GM21423 (cell line): ENCODE measurements at regions not wholly inside any gene's neighbourhood (a gene's known extent, or its start where the extent isn't known, plus 50 kb on each side); places are given as distances from the start of the nearest gene placed in this dataset.
"Not testable (repeated sequence)": the region's sequence is repeated elsewhere in the genome, so short reads cannot be mapped to it uniquely, and the experiment has no call there.

Experiments
- ATAC-seq: cut with Tn5 transposase; IDR thresholded peaks from one replicate; pipeline ENCODE4 v1.9.1; 2021; ENCODE audit warnings: mild to moderate bottlenecking, moderate library complexity; ENCODE audit not compliant: unreplicated experiment

DNA sequence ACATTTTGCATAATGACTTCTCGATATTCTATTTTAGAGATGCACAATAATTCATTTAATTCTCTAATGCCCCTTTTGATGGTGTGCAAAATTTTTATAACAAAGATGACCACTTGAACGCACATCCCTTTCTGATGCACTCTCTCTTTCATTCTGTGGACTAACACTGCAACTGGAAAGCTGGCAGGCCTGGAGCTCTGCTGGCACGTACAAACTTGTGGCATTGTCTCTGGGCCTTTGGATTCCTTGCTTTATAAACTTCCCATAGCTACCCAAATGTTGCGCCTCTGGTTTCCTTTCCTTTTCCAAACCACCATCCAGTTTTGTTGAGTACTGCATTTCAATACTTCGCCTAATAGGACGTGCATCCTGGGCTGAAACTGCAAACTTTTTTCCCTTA is 194.5 kb upstream of the CFAP20DC start:
- ATAC-seq, result no peak

DNA sequence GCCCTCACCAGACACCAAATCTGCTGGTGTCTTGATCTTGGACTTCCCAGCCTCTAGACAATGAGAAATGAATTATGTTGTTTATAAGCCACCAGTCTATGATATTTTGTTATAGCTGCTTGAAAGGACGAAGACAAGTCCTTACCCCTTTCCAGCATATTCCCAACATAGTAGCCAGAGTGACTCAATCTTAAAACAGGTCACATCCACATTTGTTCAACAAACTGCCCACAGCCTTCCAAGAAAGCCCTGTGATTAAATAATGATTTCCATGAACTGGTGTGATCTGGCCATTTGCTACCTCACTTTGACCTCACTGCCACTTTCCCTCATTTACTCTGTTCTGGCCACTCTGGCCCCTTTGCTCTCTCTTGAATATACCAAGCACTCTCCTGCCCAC is 193.7 kb upstream of the CFAP20DC start:
- no peak for ATAC-seq

DNA sequence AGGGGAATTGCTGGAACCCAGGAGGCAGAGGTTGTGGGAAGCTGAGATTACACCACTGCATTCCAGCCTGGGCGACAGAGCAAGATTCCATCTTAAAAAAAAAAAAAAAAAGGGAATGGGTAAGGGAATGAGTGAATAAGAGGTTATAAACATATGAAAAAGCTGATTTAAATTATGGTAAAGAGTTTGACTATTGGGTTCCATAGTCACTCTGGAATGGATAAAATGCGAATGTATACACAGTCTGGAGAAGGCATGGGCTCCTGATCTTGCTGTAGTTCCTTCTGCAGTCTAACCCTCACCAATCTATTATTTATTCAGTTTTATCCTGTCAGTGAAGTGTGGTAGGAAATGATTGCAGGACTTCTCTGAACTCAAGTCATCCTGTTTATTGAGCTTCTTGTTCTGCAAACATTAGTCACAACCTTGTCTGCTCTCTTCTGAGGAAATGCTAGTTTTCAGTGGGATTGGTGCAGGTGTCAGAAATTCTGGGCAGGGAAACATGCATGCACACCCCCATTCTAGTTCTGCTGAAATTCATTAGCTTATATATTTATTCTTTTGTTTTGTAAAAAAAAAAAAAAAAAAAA is 190.9 kb upstream of the CFAP20DC start:
- ATAC-seq, result no peak

DNA sequence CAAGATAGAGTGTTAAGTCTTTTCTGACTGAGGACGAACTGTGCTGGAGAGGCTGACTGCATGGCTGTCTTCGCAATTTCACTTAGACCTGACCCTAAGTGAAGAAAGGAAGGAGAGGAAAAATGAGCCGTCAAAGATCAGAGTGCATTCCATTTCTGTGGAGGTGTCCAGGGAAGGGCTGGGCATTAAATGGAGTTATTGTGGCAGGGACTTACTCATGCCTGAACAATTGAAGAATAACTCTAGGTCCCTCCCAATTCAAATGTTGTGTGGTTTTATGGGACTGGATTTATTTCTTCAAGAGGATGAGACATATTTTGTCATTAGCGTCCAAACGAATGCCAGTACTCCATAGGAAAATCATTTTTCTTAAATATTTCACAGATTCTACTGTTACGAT is 187.3 kb upstream of the CFAP20DC start:
- ATAC-seq, result no peak

DNA sequence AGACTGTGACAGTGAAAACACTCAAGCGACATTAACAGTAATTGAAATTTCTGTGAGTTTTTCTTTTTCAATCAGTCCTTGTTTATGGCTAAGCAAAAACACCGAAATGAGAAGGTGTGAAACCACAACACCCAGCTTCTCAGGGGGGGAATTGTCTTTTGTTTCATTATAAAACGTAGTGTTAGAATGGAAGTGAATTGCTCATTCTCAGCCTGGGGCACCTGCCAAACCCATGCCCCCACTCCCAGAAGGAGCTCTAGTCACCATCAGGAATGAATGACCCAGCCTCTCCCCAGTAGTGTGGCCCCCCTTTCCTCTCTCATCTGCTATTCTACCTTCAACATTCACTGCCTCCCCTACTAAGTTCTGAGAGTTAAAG is 185.8 kb upstream of the CFAP20DC start:
- peak; percentile 92 for ATAC-seq

DNA sequence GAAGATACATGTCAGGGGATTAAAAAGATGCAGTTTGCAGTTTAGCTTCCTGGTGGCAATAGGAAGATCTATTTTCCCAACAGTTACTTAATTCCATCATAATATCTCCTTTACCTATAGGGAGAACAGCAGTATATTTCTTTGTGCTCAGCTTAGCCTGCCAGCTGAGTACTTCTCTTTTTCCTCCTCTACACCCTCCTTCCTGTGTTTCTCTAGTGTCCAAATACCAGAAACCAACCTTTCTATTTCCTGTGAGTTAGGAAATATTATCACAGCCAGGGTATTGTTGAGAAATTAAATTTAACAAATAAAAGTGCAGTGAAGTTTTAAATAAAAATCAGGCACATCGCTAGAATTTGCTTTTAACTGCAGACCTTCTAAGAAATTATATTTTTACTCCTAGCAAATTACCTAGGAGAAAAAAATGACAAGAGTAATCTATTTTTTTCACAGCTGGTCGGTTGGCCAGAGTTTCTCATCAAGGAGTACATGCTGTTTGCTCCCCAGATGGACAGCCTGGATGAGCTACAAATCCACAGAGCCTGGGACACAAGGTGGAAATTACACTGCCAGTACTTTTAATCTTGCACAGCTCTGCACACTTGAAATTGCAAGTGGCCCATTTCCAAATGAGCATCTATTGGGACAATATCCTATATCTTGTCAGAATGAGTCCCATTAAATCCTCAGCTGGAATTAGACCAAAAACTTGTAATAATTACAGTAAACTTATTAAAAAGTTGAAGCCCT is 185.2 kb upstream of the CFAP20DC start:
- peak; percentile 18 for ATAC-seq

DNA sequence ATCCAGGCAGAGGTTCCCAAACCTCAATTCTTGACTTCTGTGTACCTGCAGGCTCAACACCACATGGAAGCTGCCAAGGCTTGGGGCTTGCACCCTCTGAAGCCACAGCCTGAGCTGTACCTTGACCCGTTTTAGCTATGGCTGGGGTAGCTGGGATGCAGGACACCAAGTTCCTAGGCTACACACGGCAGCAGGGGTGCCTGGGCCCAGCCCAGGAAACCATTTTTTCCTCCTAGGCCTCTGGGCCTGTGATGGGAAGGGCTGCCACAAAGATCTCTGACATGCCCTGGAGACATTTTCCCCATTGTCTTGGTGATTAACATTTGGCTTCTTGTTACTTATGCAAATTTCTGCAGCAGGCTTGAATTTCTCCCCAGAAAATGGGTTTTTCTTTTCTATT is 180.6 kb upstream of the CFAP20DC start:
- not testable (repeated sequence) for ATAC-seq

DNA sequence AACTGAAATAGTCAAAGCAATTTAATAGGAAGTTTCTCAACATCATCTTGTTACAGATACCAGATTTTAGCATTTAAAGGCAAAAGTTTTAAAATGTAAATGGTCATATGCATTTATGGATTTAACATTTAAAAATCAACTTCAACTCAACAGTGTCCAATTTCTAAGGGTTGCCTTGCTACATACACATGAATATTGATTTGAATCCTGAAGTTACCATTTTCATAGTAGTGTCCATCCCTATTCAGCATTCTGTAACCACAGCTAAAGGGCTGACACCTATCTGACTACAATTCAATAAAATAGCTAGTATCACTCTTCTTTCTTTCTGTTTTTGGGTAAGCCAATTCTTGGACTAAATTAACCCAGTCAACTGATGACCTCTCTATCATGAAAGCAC is 164.0 kb upstream of the CFAP20DC start:
- ATAC-seq, result no peak

DNA sequence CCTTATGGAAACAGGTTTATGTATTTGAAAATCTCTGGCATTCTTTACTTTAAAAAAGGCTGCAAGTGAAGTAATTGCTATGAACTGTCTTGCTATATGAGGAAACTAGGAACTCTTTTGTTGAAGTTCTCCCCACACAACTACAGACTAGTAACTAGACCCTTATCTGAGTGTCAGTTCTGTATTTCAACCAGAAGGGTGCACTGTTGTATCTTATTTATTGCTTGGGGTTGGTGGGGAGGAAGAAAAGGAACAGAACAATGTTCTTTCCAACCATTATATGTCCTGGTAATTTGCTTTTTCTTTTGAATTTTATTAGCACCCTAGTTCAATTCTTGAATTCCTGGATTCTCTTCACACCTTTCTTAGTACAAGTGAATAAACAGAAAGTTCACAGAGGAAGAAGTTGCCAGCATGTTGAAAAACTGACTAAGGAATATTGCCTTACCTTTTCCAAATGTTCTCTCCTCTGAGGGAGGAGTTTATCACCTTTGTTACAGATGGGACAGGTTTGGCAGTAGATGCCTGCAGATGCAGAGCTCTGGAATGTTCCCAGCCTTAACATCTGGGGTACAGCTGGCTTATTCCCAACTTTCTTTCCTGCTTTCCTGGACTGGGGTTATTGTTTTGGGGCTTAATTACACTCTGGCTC is 162.4 kb upstream of the CFAP20DC start:
- ATAC-seq, result peak; percentile 82

DNA sequence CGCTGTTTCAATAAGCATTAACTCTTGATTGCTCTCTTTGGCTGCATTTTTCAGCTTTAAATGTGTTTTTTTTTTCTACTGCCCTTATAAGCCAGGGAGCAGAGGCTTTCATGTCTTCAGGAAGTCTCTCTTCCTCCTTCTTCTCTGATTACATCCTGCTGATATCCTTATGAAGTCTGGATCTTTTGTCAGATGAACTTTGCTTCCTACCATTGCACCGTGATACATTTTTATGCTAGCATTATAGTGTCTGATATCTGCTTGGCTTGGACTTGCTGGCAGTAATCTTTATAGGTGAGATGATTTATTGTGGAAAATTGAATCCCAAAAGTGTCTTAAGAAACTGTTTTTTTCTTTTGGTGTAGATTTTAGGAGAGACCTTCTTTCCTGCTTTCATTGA is 160.4 kb upstream of the CFAP20DC start:
- ATAC-seq, result no peak

DNA sequence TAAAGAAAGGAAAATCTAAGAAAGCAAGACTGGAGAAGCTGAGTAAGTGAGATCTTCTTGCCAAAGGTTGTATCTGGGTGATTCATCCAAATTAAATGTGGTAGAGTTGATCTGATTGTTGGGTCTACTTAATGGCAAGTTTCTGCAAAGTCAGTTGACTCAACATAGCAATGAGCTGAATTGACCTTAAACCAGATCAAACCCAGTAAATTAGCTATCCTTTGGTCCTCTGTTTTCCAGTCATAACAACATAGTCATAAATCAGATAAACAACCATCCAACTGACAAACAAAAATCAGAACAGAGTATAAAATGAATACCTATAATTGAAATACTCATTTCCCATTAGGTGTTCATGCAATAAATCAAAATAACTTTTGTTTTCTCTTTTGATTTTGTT is 142.6 kb upstream of the CFAP20DC start:
- no peak for ATAC-seq

DNA sequence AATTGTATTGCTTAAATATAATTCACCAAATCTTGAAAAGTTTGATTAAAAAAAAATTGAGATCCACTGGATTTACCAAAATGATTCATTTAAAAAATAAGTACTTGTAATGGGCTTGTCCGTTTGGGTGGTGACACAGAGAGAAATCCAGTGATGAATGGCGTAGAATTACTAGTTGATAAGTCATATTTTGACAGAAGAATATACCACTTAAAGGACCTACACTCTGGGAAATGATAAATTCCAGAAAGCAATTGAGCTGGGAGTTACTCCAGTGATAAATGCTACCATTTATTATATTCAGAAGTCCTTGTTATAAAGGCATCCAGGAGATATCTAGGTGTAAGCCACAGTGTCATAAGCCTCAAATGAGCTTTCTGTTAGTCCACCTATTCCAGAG is 141.8 kb upstream of the CFAP20DC start:
- no peak for ATAC-seq

DNA sequence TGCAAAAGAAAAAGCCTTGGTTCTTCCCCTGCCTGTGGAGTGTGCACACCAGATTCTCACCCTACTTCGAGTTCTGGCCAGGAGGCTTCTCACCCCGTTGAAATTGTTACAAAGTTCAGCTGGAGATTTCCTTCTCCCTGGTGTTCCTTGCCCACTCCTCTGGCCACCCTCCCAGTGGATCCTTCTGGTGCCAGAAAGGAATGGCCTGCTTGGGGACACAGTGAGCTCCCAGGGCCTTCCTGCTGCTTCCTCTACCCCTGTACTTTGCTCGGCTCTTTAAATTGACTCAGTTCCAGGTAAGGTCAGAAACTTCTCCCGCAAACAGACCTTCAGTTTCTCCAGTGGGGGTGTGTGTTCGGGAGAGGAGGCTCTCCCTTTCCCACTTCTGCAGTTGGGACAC is 140.1 kb upstream of the CFAP20DC start:
- no peak for ATAC-seq

DNA sequence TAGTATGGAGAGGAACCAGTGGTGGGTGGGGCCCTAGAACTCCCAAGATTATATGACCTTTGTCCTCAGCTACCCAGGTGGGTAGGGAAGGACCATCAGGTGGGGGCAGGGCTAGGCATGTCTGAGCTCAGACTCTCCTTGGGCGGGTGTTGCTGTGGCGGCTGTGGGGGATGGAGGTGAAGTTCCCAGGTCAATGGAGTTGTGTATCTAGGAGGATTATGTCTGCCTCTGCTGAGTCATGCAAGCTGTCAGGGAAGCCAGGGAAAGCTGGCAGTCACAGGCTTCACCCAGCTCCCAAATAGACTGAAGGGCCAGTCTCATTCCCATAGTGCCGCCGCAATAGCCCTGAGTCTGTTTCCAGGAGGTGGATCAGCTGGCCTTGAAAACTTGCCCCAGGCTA is 139.7 kb upstream of the CFAP20DC start:
- no peak for ATAC-seq

DNA sequence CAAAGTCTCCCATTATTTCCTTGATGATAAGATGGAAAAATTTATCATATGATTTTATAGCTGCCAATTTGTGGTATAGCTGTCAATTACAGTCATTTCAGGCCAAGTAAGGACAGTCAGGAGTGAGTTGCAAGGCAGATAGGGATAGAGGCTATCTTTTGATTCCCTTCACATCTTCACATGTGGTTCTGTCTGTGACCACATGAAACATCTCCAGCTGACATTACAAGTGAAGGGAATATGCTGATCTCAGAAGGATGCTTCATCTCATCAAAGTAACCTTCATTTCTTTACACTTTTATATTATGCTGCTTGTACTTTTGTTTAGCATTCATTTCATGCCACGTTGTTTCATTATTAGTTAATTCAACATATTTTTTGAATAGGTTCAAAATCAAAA is 136.9 kb upstream of the CFAP20DC start:
- ATAC-seq, result no peak

DNA sequence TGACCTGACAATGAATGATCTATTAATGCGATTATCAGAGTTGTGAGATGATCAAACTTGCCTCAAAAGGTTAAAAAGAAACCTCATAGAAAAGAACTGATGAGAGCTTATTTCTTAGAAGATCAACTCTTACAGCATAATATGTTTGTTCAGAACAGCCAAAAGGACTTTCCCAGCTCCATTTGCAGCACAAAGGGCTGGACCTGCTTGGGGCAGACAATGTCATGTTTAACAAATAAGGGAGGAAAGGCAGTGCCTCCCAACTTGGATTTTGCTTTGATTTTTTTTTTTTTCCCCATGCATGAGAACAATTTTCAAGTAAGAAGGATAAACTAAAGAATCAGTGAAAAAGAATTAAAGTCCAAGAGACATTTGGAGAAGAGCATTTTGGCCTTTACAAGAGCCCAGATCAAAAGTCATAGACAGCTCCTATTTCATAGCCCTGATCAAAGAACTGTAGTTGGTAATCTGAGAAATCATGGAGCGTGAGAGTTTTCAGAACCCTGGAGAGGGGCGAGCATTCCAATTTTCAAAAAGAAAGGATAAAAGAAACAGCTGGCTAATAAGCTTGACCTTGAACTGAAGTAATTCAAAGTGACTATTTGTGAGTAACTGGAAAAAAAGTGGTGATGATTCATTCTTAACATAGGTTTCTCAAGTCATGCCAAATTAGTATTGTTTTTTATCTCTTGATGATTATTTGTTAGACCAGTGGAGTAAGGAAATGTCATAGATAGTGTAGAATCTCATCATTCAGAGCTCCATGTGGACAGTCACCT is 136.0 kb upstream of the CFAP20DC start:
- no peak for ATAC-seq

DNA sequence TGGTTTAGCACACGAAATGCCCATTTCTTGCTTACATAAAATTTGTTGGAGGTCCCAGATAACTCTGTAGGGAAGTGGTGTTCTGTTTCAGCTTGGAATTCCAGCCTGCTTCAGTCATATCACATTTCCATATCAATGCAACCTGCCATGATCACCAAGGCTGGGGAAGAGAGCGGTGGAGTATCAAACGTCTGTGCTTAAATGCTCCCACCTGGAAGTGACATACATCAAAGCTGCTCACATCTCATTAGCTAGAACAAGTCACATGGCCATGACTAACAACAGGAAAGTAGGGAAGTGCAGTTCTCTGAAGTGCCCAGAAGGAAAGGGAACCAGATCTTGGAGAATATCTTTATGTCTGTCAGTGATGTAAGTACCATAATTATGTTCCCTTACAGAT is 130.2 kb upstream of the CFAP20DC start:
- no peak for ATAC-seq

DNA sequence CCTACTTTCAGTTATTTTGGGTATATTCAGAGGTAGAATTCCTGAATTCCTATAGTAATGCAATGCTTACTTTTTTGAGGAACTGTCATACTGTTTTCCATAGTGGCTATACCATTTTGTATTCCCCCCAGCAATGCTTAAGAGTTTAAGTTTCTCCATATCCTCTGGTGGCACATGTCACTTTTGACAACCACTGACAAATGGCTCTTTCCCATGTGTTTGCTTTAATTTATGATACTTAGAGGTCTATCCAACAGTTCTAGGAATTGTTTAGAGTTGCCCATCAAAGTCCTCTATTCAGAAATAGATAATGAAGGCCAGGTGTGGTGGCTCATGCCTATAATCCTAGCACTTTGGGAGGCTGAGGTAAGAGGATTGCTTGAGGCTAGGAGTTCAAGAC is 128.9 kb upstream of the CFAP20DC start:
- no peak for ATAC-seq

DNA sequence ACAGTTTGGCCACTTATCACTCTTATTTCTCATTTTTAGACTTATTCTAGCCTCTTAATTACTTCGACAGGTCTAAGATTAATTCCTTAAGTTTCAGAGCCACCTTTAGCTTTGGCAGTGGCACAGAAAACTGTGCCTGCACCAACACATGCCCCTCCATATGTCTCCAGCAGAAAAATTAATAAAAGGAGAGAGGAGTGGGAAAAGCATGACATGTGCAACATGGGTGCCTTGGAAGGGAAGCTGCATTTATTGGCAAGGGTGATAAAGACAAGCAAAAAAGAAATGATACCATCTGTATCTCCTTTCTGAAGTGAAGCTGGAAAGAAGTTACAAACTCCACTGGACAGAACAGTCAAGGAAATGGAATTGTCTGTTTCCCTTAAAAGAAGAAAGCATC is 121.7 kb upstream of the CFAP20DC start:
- ATAC-seq, result no peak

DNA sequence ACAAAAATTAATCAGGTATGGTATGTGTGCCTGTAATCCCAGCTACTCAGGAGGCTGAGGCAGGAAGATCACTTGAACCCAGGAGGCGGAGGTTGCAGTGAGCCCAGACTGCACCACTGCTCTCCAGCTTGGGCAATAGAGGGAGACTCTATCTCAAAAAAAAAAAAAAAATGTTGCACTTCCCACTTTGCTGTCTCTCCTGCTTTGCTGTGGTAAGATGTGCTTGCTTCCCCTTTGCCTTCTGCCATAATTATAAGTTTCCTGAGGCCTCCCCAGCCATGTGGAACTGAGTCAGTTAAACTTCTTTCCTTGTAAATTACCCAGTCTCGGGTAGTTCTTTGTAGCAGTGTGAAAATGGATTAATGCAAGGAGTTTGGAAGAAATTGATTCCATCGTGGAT is 120.3 kb upstream of the CFAP20DC start:
- ATAC-seq, result not testable (repeated sequence)

DNA sequence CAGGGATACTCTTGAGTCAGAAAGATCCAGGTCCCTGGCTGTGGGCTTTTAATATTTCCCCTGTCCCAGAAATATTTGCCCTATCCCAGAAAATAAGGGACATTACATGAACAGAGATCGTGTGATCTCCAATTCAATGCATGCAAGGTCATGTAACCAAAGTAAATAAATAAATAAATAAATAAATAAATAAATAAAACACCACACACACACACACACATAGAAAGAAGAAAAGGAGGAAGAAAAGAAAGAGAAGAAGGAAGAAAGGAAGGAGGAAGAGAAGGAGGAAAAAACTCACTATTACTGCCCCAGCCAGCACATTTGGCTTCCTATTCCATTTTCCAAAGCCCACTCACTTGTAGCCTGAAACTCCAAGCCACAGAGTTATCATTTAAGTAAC is 117.9 kb upstream of the CFAP20DC start:
- ATAC-seq, result no peak

DNA sequence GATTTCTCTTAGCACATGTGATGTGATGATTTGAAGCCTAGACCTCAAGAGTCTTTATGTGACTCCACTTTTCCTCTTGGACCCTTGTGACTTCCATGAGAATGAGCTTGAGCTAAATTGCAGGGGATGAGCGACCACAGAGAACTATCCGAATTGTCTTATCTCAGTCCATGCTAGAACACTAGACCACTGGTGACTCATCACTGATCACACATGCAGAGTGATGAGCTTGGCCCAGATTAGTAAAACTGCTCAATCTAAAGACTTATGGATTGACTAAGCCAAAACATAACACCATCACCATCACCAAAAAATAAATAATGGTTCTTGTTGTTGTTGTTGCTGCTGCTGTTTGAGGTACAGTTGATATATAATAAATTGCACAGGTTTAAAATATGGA is 114.1 kb upstream of the CFAP20DC start:
- ATAC-seq, result no peak
